ENCODE measurements at regions not wholly inside any gene's neighbourhood (a gene's known extent, or its start where the extent isn't known, plus 50 kb on each side); places are given as distances from the start of the nearest gene placed in this dataset.
"Not testable (repeated sequence)": the region's sequence is repeated elsewhere in the genome, so short reads cannot be mapped to it uniquely, and the experiment has no call there.

DNA sequence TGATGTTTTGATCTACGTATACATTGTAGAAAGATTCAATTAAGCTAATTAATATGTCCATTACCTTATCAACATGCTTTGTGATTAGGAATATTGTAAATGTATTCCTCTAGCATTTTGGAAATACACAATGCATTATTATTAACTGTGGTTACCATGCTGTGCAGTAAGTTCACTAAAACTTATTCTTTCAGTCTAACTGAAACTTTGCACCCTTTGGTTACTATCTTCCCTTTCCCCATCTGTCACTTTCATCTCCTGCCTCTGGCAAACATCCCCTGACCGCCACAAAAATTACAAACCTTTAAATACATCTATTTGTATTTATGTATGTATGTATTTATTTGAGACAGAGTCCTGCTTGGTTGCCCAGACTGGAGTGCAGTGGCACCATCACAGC, 388.0 kb downstream of the NYAP2 start:
- DNase-seq (ENCODE audit: low read depth in 2 of 2, low spot score in 1 of 2), result no peak

DNA sequence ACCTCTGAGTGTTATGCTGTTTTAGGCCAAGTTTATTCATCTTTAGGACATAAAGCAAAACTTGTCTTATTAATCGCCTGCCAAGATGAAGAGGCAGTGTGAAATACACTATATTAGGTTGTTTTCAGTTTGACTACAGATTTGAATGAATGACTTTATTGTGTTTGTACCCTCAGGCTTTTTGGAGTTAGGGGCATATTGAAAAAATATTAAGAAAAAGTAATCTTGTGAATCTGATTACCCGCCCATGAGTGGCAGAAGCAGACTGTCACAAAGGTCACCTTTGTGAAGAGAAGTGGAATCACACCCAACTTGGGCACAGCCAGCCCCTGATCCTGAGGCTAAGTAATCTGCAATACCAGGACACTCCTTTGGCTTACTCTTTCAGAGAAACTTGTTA, 382.5 kb downstream of the NYAP2 start:
- DNase-seq (ENCODE audit: low read depth in 2 of 2, low spot score in 1 of 2), result no peak

DNA sequence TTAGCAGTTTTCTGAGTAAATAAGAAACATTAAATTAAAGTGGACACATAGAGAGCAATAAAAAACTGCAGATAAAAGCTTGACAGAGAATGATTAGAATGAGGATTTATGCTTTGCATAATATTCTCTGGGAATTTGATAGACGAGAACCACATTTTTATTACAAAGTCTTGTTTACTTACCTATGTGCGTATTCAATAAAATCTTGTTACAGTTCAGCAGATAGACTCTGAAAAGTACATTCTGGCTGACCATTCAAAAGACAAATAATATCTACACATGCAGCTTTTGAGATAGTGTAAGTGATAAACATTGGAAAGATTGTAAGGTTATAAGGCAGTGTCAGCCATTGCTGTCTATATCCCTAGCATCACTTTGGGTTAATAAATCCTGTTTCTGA, 381.6 kb downstream of the NYAP2 start:
- no peak for DNase-seq (ENCODE audit: low read depth in 2 of 2, low spot score in 1 of 2)

DNA sequence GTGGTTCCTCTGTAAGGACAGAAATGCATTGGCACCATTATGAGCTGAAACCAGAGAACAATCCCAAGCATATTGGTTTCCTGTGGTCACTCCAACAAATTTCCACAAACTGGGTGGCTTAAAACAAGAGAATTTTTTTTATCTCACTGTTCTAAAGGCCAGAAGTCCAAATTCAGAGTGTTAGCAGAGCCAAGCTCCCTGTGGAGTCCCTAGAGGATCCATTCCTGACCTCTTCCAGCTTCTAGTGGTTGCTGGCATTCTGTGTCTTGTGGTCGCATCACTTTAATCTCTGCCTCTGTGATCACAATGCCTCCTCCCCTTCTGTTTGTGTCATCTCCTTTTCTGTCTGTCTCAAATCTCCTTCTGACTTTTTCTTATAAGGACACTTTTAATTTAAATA, 380.3 kb downstream of the NYAP2 start:
- DNase-seq (ENCODE audit: low read depth in 2 of 2, low spot score in 1 of 2), result no peak

DNA sequence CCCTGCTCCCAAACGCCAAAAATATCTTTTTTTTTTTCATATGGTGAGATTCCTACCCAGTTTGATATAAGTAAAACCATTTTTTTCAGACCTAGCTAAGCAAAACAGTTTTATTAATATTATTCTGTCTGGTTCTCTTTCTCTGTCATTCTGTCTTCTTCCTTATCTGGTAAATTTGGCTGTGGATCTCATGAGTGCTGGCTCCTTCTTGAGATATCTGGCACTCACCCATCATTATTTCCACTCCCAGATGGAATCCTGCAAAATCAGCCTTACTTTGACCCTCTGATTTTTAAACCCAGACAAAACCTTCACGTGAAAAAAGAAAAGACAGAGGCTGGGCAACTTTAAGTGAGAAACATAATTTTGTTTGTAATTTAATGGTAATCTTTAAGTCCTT, 373.6 kb downstream of the NYAP2 start:
- DNase-seq (ENCODE audit: low read depth in 2 of 2, low spot score in 1 of 2), result no peak

DNA sequence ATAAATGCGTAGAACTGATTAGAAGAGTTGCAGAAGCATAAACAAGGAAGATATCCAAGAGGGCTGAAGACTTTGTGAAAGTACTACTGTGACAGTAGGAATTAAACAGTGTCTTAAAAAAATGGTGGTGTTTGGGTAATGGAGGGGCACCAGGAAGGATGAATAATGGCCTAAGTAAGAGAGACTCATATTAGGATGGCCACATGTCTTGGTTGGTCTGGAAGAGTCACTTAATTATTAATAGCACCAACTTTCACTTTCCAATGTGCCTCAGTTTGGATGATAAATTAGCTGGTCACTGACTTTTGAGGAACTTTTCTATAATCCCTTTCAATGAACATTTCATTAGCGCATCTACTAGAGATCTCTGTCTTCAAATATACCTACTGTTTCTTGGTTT, 372.2 kb downstream of the NYAP2 start:
- no peak for DNase-seq (ENCODE audit: low read depth in 2 of 2, low spot score in 1 of 2)

DNA sequence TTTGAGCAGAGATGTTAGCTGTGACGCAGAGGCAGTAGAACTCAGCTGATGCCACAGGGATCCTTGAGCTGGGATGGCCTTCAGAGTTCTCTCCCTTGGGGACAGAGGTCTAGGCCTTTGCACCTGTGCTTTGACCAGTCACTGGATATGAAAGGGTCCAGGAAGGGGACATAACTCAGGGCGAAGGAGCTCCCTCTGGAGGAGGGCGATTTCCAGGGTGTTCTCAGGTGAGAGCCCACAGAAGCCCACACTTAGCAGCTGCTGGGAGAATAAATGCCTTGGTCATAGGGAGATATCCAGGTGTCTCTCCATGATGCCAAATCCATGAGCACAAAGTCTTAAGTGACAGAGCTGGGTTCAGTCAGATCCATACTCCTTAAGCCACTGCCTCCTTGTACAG, 369.2 kb downstream of the NYAP2 start:
- no peak for DNase-seq (ENCODE audit: low read depth in 2 of 2, low spot score in 1 of 2)

DNA sequence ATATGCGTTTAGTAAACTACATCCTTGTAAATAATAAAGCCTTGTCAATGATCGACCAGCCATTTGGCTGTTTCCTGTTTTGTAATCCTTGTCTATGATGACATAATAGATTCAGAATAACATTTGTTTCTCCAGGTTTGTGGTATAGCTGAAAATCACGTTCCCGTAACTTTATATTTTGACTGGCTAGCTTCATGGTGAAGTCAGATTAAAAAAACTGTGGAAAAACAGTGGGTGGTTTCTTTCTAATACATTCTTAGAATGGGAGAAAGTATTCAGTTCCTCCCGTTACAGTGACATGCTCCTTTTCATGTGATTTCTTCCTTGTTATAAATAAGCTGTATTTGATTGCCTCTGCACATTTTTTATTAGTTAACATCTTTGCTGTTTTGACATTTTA, 366.9 kb downstream of the NYAP2 start:
- DNase-seq (ENCODE audit: low read depth in 2 of 2, low spot score in 1 of 2), result no peak

DNA sequence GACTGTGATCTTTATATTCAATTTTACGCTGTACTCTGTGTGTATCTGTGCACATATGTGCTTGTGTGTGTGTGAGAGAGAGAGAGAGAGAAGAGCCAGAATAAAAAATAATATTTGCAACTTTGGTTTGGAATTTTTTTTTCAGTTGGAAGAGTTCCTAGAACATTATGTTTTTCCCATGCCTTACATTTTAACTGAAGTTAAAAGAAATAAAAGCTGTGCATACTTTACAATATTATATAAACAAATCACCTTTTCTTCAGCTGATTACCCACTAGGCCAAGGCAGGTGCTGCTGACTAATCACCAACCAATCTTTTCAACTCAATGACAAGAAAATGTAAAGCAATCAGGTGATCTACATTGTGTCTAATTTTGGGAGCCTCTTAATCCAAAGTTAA, 366.3 kb downstream of the NYAP2 start:
- DNase-seq (ENCODE audit: low read depth in 2 of 2, low spot score in 1 of 2), result no peak

DNA sequence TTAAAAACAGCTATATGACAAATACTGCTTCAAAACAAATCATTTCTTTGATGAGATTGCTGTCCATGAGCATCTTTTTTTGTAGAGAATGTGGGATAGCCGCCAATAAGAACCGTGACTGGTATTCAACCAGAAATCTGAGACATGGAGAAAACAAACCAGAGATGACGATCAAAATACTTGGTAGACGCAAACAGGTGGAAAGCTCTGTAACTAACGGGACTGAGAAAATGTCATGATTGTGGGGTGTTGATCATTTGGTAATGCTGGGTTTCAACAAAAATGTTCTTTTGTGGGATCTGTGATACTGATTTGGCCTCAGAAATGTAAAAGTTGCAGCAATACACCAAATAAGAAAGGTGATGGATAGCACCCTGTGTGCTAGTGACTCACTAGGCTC, 364.8 kb downstream of the NYAP2 start:
- DNase-seq (ENCODE audit: low read depth in 2 of 2, low spot score in 1 of 2), result no peak

DNA sequence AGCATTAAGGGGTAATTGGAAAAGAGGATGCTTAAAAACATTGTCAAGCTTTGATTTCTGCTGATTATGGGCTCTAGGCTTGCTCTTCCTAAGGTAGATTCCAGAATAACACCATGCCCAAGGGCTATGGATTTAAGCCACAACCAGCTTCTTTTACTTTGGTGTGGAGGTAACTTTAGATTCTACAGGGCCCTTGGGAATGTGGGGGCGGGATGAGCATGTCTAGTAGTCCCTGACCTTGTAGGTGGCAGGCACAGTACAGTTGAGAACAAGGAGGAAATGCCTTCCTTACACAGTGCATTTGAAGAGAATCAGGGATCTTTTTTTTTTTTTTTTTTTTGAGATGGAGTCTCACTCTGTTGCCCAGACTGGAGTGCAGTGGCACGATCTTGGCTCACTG, 364.2 kb downstream of the NYAP2 start:
- DNase-seq (ENCODE audit: low read depth in 2 of 2, low spot score in 1 of 2), result no peak

DNA sequence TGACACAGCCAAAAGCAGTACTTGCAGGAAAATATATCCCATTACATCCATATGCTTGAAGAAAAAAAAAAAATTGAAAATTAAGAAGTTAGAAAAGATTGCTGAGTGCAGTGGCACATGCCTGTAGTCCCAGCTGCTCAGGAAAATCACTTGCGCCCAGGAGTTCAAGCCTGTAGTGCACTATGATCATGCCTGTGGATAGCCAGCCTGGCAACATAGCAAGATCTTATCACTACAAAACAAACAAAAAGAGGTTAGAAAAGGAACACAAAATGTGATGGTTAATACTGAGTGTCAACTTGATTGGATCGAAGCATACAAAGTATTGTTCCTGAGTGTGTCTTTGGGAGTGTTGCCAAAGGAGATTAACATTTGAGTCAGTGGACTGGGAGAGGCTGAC, 361.9 kb downstream of the NYAP2 start:
- DNase-seq (ENCODE audit: low read depth in 2 of 2, low spot score in 1 of 2), result no peak

DNA sequence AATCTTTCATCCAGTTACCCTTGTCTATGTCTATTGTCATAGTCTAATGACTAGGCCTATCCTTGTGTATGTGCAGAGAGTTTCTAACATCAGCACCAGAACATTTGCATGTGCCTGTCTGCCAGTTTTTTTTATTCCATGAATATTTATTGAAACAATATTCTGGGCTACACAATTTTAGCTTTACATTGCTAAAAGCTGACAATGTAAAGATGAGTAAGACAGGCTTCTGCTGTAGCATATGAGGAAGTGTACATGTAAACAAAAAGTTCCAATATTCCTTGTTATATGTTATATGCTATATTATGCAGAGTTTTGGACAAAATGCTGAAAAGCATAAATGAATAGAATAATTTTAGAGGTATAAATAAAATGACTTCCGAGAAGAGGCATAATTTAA, 357.7 kb downstream of the NYAP2 start:
- no peak for DNase-seq (ENCODE audit: low read depth in 2 of 2, low spot score in 1 of 2)

DNA sequence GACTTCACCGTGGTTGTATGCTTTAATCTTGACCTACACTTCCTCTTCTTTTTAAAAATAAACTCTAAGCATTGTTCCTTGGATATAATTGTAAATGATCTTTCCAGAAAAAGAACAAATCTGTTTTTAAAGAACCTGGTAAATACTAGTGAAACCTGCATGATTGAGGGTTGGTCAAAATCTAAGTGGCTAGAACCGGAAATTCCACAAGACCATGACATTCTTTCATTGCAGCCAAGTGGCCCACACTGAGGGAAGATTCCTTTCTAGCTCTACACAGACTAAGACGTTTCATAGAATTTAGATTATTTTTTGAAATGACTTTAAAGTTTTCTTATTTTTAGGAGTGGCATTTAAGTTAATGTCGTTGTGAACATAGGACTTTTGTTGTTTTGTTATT, 356.7 kb downstream of the NYAP2 start:
- no peak for DNase-seq (ENCODE audit: low read depth in 2 of 2, low spot score in 1 of 2)

DNA sequence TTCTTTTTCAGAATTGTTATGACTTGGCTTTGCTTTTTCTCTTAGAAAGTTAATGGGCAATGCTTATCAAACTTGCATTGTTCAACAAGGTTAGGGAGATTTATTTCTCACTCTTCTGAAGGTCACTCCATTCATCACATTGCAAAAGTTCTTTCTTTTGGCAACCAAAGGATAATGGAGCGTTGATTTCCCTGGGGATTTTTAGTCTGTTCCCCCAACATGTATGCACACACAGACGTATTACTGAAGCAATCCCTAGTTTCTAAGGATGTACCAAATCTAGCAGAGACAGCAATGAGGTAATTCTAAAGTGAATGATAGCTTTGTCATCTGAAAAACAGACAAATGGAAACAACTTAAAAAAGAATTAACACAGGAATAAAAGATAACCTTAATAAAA, 349.1 kb downstream of the NYAP2 start:
- DNase-seq (ENCODE audit: low read depth in 2 of 2, low spot score in 1 of 2), result no peak

DNA sequence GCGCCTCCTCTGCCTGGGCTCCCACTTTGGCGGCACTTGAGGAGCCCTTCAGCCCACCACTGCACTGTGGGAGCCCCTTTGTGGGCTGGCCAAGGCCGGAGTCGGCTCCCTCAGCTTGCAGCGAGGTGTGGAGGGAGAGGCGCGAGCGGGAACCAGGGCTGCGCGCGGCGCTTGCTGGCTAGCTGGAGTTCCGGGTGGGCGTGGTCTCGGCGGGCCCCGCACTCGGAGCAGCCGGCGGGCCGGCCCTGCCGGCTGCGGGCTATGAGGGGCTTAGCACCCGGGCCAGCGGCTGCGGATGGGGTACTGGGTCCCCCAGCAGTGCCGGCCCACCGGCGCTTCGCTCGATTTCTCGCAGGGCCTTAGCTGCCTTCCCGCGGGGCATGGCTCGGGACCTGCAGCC, 344.5 kb downstream of the NYAP2 start:
- DNase-seq (ENCODE audit: low read depth in 2 of 2, low spot score in 1 of 2), result not testable (repeated sequence)

DNA sequence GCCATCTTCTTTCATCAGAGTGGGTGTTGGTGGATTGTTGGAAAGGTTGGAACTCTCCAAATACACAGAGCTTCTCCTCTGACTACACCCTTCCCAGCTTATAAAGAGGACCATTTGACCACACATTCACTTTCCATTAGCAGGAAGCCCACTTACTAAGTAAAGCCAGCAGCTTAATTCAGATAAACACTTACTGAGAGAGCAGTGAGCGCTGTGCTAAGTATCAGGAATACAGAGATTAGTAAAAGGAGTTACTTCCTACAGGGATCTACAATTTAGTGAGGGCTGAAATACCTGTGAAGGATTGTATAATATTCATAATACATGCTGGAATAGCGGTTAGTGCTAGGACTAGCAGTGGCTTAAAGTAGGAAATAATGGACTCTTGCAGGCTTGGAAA, 343.0 kb downstream of the NYAP2 start:
- no peak for DNase-seq (ENCODE audit: low read depth in 2 of 2, low spot score in 1 of 2)

DNA sequence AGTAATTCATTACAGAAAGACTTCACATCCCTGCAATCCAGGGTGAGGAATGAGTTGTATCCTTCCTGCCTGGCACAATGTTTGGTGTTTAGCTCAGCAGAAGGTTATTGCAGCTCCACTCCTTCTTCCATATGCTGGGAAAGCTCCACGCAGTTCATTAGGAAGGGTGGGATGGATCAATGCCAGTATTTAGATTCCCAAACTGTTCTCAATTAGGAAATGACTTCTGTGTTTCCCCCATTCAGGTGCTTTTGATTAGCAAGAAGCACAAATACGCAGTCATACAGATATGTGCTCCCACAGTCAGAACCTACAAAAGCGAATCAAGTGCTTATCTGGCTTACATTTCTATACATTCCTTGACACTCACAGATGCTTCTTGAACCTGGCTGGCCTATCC, 340.6 kb downstream of the NYAP2 start:
- no peak for DNase-seq (ENCODE audit: low read depth in 2 of 2, low spot score in 1 of 2)

DNA sequence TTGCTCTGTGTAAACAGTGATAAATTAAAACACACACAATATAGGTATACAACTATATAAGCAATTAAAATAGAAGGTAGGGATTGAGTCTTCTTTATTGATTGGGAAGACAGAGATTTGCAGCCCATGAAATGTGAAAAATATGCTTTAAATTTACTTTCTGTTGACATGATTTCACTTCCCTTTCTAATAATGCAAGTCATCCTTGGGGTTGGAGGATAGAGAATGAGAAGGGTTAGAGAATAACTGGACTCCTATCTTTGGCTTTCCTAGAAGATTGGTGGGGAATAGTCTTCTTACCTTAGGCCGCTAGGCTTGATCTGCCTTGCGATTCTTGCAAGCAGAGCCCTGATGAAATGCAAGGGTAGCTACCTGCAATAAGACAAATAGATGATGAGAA, 339.8 kb downstream of the NYAP2 start:
- no peak for DNase-seq (ENCODE audit: low read depth in 2 of 2, low spot score in 1 of 2)

DNA sequence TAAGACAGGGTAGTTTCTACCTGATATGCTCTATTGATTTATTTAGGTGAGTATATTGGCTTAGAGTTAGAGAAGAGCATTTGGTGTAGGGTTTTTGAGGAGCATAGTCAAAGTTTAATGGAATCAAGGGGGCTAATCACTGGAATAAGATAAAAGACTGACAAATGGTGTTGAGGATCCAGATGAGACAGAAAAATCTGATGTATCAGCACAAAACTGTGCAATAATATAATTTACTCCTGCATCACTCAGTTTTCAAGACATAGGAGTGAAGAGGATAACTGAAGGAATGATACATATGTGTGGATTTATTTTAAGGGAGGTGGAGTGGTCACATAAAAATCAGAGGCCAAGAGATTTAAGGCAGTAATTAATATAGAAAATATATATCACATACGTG, 339.2 kb downstream of the NYAP2 start:
- no peak for DNase-seq (ENCODE audit: low read depth in 2 of 2, low spot score in 1 of 2)

DNA sequence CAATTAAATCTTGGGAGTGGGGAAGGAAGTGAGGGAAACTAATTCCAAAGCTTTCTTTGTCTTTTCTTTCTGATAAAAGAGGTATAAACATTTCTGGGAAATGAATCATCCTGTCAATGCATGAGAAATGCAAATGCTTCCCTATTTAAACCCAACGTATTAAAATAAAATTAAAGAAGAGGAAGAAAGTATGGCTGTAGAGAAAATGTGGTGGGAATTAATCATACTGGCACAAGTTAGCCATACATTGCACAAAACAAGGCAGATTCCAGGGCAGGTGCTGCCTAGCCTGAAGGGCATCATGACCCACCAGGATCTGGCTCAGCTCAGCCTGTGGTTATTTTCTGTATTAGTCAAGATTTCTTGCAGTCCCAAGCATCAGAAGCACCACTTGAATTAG, 338.0 kb downstream of the NYAP2 start:
- DNase-seq (ENCODE audit: low read depth in 2 of 2, low spot score in 1 of 2), result no peak

DNA sequence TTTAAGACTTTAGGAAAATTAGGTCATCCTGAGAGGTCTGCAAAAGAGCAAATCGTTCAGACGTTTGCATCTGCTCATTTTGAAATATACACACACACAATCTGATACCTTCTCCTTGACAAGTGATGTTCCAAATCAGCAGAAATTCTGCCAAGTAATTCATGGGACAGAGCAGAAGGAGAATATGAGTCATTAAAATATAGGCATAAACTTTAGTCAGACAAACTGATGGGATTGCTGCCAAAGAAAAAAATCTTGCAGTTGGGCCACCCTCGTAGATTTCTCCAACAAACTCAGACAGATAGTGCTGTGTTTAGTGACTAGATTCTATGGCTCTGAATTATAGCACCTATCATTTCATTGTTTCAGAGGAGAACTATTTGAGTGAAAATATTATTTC, 336.3 kb downstream of the NYAP2 start:
- no peak for DNase-seq (ENCODE audit: low read depth in 2 of 2, low spot score in 1 of 2)

DNA sequence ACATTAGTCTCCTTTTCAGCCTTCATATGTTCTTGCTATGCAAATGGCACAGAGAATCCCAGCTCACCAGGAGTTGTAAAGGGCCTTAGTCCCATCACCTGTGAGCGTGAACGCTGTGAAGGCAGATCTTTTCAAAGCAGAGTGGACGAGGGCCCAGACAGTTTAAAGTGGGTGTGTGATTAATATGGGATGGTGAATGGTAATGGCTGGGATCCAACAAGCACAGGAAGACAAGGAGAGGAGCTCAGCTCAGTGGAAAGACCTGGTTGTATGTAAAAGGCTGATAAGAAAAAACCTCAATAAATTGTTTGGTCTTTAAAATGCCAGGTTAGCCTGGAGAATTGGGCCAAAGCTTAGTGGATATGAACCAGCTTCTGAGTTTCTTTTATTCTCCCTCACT, 326.2 kb downstream of the NYAP2 start:
- no peak for DNase-seq (ENCODE audit: low read depth in 2 of 2, low spot score in 1 of 2)
